ENCODE measurements at regions not wholly inside any gene's neighbourhood (a gene's known extent, or its start where the extent isn't known, plus 50 kb on each side); places are given as distances from the start of the nearest gene placed in this dataset.

DNA sequence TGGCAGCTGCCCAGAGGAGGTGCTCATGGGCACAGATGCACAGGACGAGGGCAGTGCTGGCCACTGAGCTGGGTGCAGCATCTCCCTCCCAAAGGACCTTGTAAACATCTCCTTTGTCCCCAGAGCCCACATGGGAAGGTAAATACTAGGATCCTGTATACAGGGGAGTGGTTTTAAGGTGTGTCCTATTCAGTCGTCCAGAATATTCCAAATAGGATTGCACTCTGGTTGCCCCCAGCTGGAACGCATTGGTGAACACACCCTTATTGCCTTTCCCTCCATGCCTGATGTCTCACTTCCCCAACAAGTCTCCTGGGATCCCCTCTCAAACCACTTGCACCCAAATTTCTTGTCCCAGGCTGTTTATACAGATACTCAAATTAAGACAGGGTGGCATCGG, 152.0 kb upstream of the PCBD1 start:
- TF ChIP-seq TAF1 (IDR thresholded peaks at IDR 0.05; ENCODE audit: low read depth): no peak
- no peak for TF ChIP-seq CEBPB (IDR thresholded peaks at IDR 0.05)
- TF ChIP-seq, protein P1, sequence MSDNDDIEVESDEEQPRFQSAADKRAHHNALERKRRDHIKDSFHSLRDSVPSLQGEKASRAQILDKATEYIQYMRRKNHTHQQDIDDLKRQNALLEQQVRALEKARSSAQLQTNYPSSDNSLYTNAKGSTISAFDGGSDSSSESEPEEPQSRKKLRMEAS (IDR thresholded peaks at IDR 0.05): no peak
- TF ChIP-seq TCF12 (IDR thresholded peaks at IDR 0.05; ENCODE audit: low read depth): no peak
- TF ChIP-seq NFIC (IDR thresholded peaks at IDR 0.05): no peak
- TF ChIP-seq, protein P2, sequence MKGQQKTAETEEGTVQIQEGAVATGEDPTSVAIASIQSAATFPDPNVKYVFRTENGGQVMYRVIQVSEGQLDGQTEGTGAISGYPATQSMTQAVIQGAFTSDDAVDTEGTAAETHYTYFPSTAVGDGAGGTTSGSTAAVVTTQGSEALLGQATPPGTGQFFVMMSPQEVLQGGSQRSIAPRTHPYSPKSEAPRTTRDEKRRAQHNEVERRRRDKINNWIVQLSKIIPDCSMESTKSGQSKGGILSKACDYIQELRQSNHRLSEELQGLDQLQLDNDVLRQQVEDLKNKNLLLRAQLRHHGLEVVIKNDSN (IDR thresholded peaks at IDR 0.05): no peak

Data from Ishikawa (cell line).